ENCODE measurements at regions not wholly inside any gene's neighbourhood (a gene's known extent, or its start where the extent isn't known, plus 50 kb on each side); places are given as distances from the start of the nearest gene placed in this dataset.

- no peak for DNase-seq
These were observed 207.9 kb upstream of the HDAC4 start for GRCh38 chr2:239608723-239609122.

DNA sequence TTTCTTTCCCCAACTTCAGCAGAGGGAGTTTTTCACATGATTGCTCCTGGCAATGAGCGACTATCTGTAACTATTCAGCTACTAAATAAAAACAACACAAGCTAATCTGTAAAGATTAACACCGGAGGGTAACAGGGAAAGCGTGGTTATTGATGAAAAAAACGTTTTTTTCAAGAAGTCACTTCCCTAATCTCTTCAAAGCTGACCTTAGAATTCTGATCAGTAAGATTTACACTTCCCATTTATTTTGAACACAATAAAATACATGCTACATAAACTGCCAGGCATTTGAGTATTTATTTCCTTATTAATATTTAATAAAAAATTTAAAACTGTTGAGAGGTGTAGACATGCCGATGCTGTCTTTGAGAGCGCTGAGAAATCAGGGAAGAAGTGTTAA, 207.4 kb upstream of the HDAC4 start:
- no peak for DNase-seq

- DNase-seq, result no peak
These were observed 206.8 kb upstream of the HDAC4 start for GRCh38 chr2:239607517-239608191.

- no peak for DNase-seq
These were observed 206.1 kb upstream of the HDAC4 start for GRCh38 chr2:239606741-239607516.

DNA sequence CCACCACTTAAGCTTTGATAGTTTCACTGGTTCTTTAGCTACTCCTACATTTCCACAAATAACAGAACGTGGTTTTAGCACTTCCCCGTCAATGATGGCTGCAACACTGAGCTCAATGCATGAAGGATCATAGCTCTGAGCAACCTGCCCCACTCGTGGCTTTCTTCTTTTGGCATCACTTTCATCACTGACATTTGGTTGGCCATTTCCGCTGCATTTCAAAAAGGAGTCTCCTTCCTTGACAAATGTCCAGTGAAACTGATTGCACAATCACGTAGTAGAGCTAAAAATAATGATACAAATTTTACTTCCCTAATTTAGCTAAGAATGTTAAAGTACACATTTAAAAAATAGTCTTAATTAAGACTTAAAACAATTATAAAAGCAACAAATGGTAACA, 205.2 kb upstream of the HDAC4 start:
- no peak for DNase-seq

DNA sequence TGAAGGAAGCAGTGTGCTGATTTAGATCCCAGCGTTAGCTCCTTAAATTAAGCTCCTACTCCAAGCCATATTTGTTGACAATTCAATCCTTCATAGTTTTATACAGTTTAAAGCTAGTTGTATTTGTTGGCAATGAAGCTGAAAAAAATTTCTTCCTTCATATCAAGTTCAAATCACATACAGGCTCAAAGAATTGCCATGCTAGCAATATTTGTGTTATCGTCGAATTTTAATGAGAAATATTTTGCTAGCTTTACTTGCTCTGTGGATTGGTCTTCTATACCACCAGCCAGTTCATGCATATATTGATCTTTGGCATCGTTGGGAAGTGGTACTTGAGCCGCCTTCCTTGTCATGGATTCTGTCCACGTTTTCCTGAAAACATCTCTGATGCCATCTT, 204.6 kb upstream of the HDAC4 start:
- no peak for DNase-seq

DNA sequence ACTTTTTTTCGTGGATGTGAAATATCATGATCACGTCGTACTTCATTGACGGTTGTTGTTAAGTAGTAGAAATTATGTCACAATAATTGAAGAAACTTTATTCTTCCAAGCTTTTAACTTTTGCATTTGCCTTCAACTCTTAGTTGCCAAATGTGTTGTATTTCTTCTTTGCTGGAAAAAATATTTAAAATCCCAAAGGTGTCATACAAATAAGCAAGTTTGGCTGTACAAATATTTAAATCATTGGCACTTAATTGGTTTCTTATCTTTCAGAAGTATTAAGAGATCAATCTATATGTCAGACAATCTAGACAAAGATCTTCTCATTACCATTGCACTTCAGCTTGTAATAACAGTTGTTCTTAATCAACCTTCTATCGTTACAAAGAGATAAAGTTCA, 204.0 kb upstream of the HDAC4 start:
- DNase-seq, result no peak

- DNase-seq, result no peak
These were observed 202.9 kb upstream of the HDAC4 start for GRCh38 chr2:239603411-239604356.

GRCh38 chr2:239602290-239603282, 201.8 kb upstream of the HDAC4 start:
- DNase-seq, result no peak

DNA sequence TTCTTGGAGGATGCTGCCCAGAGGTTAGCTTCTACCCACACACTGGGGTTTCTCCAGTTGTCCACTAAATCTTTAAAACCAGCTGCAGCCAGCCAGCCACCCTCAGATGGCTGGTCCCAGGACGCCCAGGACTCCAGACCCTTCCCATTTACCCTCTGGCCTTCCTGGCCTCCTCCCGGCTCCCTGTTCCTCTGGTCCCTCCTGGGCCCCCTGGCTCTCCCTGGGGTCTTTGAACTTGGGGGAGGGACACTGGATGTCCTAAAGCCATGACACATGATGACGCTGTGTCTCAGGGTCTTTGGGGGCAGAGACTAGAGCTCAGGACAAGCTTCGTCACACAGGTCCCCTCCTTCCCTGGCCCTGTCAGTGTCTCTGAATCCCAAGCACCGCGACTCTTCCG, 201.1 kb upstream of the HDAC4 start:
- no peak for DNase-seq

- no peak for DNase-seq
These were observed 200.5 kb upstream of the HDAC4 start for GRCh38 chr2:239601201-239601851.

DNA sequence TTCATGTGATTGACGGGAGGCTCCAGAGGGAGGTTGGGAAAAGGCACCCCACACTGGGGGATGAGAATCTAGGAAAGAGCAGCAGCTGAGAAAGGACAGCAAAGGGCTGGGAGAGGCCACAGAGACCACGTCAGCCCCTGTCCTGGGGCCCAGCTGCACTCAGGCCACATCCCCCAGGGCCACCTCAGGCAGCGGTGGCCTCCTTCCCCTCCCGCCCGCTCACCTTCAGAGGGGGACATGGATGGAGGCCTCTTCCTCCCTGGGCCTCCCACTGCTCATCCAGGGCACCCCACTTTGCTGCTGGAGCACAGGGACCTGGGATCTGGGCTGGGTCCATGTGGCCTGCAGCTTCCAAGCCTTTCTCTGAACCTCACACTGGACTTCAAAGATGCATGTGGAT, 199.8 kb upstream of the HDAC4 start:
- no peak for DNase-seq

DNA sequence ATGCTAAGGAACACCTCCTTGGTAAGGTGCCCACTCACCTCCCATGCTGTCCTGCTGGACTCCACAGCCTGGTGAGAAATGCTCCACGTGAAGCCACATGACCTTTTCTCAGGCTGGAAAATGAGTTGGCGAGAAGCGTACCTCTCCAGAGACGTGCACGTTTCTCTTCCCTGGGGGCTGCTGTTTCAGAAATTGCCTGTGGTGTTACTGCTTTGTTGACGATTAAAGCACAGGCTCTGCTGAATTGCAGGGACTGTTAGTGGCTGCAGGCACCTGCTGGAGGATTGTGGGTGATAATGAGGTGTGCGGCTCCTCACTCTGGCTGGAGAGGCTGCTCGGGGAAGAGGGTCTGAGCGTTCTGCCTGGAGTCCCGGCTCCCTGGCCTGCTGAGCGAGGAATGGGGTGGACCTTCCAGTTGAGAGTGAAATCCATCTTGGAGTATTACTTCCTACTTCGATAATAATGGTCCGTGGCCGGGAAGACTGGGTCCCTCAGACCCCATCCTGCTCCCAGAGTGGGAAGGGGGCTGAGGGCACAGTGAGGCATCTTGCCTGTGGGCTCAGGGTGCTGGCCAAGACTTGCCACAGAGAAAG, 199.3 kb upstream of the HDAC4 start:
- no peak for DNase-seq

- DNase-seq, result no peak
These were observed 198.5 kb upstream of the HDAC4 start for GRCh38 chr2:239599299-239599698.

GRCh38 chr2:239598732-239599090, 197.9 kb upstream of the HDAC4 start:
- DNase-seq, result no peak

DNA sequence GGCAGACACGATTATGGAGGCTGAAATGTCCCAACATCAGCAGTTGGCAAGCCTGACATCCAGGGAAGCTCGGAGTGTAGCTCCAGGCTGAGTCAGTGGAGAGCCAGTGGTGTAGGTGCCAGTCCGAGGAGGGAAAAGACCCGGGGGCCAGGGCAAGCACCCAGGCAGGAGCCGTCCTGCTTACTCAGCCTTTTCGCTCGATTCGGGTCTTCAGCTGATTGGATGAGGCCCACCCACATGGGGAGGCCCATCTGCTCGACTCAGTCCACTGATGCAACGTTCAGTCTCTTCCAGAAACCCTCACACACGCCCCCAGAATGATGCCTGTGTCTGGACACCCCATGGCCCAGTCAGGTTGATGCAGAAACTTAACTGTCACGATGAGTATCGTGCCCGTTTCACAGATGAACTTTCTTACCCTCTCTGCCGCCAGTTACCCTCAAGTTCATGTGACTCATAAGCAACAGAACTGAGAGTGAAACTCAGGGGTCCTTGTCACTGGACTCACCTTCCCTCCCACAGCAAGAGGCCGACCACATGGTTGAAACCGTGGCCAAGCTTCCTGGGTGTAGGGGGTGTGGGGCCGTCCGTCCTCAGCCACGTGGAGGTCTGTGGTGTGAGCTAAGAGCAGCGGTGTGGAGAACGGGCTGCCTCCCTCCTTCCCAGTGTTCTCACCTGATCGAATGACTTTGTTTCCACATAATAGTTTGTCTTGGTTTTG, 197.4 kb upstream of the HDAC4 start:
- no peak for DNase-seq

GRCh38 chr2:239597216-239597615, 196.4 kb upstream of the HDAC4 start:
- no peak for DNase-seq

GRCh38 chr2:239596792-239597191, 196.0 kb upstream of the HDAC4 start:
- no peak for DNase-seq

DNA sequence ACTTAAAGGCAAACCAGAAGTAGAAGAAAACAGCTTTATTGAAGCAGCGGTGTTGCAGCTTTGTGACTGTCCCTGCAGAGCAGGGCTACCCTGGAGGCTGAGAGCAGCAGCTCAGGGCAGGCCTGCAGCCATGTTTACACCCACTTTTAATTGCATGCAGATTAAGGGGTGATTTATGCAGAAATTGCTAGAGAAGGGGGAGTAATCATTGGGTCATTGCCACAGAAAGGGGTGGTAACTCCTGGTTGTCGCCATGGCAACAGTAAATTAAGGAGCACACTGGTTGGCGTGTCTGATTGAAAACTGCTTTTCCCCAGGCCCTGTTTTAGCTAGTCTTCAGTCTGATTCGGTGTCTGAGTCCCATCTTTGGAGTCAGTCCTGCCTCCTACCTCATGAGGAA, 195.4 kb upstream of the HDAC4 start:
- no peak for DNase-seq

DNA sequence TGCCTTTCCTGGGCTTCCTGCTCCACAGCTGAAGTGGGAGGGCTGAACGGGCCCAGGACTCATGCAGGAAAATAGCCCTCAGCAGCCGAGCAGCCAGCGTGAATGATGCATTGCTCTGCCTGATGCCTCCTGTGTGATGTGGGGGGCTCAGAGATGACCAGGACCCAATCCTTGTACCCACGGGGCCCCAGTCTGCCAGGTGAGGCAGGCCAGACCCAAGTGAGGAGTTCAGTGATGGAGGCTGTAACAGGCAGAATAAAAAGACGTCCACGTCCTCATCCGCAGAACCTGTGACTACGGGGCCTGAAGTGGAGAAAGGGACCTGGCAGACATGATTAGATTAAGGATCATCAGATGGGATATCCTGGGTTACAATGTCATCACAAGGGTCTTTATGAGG, 194.9 kb upstream of the HDAC4 start:
- DNase-seq, result no peak

Data from fibroblast of skin of scalp (primary cell).